ENCODE measurements at regions not wholly inside any gene's neighbourhood (a gene's known extent, or its start where the extent isn't known, plus 50 kb on each side); places are given as distances from the start of the nearest gene placed in this dataset.

DNA sequence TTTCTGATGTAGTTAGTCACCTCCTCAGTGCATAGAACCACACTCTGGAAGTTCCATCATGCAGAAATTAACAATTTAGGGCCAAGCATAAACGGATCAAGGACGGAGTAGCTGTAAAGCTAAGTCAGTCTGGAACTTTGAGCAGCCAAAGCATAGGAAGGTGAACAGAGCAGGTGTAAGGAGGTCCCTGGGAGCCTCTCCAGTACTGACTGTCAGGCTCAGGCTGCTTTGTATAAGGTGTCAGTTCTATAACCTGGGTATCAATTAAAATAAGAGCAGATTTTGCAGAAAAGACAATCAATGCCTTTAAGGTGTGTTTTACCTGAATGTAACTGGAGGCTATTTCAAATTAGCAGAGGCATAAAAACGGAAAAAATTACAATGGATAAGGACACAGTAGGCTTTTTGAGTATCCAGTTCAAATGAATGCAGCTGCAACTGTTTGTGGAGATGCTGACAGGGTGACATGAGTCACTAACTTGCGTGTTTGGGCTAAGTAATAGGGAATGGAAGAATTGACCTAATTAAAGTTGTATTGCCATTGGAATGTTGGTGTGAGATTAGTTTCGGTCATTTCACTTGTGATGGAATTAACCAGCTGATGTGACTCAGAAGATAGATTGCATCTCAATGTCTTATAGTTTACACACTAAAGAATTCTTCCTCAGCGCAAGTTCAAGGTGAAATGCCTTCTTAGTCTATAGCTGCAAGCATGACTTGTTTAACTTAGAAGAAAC is 417.9 kb upstream of the CNTNAP2 start:
- TF ChIP-seq POLR2AphosphoS5 (IDR thresholded peaks at IDR 0.05; ENCODE audit: low read depth) (no peak), EZH2 (IDR thresholded peaks at IDR 0.05; ENCODE audit: low read depth, unreplicated experiment) (no peak)
- TF ChIP-seq, protein P1, sequence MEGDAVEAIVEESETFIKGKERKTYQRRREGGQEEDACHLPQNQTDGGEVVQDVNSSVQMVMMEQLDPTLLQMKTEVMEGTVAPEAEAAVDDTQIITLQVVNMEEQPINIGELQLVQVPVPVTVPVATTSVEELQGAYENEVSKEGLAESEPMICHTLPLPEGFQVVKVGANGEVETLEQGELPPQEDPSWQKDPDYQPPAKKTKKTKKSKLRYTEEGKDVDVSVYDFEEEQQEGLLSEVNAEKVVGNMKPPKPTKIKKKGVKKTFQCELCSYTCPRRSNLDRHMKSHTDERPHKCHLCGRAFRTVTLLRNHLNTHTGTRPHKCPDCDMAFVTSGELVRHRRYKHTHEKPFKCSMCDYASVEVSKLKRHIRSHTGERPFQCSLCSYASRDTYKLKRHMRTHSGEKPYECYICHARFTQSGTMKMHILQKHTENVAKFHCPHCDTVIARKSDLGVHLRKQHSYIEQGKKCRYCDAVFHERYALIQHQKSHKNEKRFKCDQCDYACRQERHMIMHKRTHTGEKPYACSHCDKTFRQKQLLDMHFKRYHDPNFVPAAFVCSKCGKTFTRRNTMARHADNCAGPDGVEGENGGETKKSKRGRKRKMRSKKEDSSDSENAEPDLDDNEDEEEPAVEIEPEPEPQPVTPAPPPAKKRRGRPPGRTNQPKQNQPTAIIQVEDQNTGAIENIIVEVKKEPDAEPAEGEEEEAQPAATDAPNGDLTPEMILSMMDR (conservative IDR thresholded peaks at IDR 0.05; ENCODE audit: low read depth in 2 of 2) = no peak
- TF ChIP-seq, protein P2, sequence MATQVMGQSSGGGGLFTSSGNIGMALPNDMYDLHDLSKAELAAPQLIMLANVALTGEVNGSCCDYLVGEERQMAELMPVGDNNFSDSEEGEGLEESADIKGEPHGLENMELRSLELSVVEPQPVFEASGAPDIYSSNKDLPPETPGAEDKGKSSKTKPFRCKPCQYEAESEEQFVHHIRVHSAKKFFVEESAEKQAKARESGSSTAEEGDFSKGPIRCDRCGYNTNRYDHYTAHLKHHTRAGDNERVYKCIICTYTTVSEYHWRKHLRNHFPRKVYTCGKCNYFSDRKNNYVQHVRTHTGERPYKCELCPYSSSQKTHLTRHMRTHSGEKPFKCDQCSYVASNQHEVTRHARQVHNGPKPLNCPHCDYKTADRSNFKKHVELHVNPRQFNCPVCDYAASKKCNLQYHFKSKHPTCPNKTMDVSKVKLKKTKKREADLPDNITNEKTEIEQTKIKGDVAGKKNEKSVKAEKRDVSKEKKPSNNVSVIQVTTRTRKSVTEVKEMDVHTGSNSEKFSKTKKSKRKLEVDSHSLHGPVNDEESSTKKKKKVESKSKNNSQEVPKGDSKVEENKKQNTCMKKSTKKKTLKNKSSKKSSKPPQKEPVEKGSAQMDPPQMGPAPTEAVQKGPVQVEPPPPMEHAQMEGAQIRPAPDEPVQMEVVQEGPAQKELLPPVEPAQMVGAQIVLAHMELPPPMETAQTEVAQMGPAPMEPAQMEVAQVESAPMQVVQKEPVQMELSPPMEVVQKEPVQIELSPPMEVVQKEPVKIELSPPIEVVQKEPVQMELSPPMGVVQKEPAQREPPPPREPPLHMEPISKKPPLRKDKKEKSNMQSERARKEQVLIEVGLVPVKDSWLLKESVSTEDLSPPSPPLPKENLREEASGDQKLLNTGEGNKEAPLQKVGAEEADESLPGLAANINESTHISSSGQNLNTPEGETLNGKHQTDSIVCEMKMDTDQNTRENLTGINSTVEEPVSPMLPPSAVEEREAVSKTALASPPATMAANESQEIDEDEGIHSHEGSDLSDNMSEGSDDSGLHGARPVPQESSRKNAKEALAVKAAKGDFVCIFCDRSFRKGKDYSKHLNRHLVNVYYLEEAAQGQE (IDR thresholded peaks at IDR 0.05; ENCODE audit: unreplicated experiment) = no peak
- TF ChIP-seq, protein P3, sequence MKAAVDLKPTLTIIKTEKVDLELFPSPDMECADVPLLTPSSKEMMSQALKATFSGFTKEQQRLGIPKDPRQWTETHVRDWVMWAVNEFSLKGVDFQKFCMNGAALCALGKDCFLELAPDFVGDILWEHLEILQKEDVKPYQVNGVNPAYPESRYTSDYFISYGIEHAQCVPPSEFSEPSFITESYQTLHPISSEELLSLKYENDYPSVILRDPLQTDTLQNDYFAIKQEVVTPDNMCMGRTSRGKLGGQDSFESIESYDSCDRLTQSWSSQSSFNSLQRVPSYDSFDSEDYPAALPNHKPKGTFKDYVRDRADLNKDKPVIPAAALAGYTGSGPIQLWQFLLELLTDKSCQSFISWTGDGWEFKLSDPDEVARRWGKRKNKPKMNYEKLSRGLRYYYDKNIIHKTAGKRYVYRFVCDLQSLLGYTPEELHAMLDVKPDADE (IDR thresholded peaks at IDR 0.05) = no peak

All from GM23338 (cell line).